Mammary epithelial cell (primary cell): ENCODE measurements at regions not wholly inside any gene's neighbourhood (a gene's known extent, or its start where the extent isn't known, plus 50 kb on each side); places are given as distances from the start of the nearest gene placed in this dataset.

Experiments
- CTCF ChIP-seq, 2 donors: IDR thresholded peaks in 1 of 2; conservative IDR thresholded peaks in 1 of 2; 2 replicates each; pipeline ENCODE4 v1.5.1; 2011 to 2012; ENCODE audit warnings: inconsistent platforms in 2 of 2, low read length in 2 of 2, mild to moderate bottlenecking in 2 of 2, control low read depth in 1 of 2, low read depth in 1 of 2; ENCODE audit not compliant: insufficient read depth in 1 of 2; ENCODE audit errors: extremely low read depth in 1 of 2
- EZH2 ChIP-seq: IDR thresholded peaks from 2 replicates; pipeline ENCODE4 v1.6.1; 2012; ENCODE audit warnings: low read length, inconsistent platforms, borderline replicate concordance

DNA sequence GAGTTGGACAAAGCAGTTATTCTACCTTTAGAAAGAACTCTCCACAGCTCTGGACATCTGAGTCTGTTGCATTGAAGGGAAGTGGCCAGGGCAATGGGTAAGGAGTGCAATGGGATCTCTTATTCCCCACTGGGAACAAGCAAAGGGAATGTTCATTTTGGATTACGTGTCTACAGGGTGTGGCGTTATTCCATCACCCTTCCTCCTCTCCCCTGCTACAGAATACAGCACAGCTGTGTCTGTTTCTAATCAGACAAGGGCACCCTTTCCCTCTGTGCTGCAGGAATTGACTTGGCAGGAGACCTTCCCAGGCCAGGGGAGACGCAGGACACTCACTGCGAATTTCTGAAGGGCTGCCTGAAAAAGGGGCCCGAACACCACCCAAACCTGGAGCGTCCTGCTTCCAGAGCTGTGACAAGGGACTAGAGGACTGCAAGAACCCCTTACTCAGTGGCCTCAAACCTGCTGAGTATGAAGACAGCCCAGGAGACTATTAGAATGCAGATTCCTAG is 163.6 kb upstream of the RAB4A start:
- no peak for TF ChIP-seq CTCF (conservative IDR thresholded peaks at IDR 0.05 in 1 of 2, IDR thresholded peaks at IDR 0.05 in 1 of 2; ENCODE audit: extremely low read depth in 1 of 2, insufficient read depth in 1 of 2, low read depth in 1 of 2, low read length in 2 of 2)
- no peak for TF ChIP-seq EZH2
